ENCODE measurements at regions not wholly inside any gene's neighbourhood (a gene's known extent, or its start where the extent isn't known, plus 50 kb on each side); places are given as distances from the start of the nearest gene placed in this dataset.

DNA sequence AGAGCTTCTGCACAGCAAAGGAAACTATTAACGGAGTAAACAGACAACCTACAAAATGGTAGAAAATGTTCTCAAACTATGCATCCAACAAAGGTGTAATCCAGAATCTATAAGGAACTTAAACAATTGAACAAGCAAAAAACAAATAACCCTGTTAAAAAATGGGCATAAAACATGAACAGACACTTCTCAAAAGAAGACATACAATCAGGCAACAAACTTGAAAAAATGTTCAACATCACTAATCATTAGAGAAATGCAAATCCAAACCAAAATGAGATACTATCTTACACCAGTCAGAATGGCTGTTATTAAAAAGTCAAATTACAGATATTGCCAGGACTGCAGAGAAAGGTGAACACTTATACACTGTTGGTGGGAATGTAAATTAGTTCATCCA, 309.6 kb upstream of the KLF3 start:
- TF ChIP-seq, protein P1, sequence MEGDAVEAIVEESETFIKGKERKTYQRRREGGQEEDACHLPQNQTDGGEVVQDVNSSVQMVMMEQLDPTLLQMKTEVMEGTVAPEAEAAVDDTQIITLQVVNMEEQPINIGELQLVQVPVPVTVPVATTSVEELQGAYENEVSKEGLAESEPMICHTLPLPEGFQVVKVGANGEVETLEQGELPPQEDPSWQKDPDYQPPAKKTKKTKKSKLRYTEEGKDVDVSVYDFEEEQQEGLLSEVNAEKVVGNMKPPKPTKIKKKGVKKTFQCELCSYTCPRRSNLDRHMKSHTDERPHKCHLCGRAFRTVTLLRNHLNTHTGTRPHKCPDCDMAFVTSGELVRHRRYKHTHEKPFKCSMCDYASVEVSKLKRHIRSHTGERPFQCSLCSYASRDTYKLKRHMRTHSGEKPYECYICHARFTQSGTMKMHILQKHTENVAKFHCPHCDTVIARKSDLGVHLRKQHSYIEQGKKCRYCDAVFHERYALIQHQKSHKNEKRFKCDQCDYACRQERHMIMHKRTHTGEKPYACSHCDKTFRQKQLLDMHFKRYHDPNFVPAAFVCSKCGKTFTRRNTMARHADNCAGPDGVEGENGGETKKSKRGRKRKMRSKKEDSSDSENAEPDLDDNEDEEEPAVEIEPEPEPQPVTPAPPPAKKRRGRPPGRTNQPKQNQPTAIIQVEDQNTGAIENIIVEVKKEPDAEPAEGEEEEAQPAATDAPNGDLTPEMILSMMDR (IDR thresholded peaks at IDR 0.05): no peak
- ATAC-seq (ENCODE audit: low FRiP score): no peak

DNA sequence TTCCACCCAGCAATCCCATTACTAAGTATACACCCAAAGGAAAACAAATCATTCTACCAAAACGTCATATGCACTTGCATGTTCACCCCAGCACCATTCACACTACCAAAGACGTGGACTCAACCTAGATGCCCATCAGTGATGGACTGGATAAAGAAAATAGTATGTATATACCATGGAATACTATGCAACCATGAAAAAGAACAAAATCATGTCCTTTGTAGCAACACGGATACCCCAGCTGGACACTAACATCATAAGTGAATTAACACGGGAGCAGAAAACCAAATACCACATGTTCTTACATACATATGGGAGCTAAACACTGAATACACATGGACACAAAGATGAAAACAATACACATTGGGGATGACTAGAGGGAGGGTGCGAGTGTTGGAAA, 309.1 kb upstream of the KLF3 start:
- TF ChIP-seq, protein P1 (IDR thresholded peaks at IDR 0.05): no peak
- DNase-seq (ENCODE audit: low spot score): no peak
- ATAC-seq (ENCODE audit: low FRiP score): no peak

More for the DNA sequence above, 309.6 kb upstream of the KLF3 start:
- no peak for DNase-seq (ENCODE audit: low spot score)

DNA sequence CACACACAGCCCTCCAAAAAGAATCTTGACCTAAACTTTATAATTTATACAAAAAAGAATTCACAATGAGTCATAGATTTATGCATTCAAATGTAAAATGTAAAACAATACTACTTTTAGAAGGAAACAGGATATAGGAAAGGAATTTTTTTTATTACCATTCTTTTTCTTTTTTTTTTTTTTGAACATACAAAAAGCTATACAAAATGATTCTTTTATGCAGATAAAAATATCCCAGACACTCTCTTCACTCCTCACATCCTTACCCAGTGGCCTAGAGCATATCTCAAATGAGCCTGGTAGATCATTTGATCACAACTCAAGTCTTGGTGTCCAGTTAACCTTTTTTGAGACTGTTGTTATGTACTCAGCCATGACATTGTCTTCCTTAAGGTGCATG, 307.3 kb upstream of the KLF3 start:
- no peak for ATAC-seq (ENCODE audit: low FRiP score)
- TF ChIP-seq, protein P1 (IDR thresholded peaks at IDR 0.05): no peak
- no peak for DNase-seq (ENCODE audit: low spot score)

DNA sequence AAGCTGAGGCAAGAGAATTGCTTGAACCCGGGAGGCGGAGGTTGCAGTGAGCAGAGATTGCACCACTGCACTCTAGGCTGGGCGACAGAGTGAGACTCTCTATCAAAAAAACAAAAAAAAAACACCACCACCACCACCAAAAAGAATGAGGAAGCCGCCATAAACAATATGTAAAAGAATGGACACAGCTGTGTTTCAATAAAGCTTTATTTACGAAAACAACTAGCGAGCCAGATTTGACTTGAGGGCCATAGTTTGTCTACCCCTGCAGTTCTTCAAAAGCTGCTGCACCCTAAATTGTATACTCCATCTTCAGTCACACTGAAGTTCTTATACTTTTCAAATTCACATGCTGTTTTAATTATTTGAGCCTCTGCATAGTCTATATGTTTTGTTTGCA, 306.5 kb upstream of the KLF3 start:
- no peak for ATAC-seq (ENCODE audit: low FRiP score)
- TF ChIP-seq, protein P1 (IDR thresholded peaks at IDR 0.05): no peak
- no peak for DNase-seq (ENCODE audit: low spot score)

DNA sequence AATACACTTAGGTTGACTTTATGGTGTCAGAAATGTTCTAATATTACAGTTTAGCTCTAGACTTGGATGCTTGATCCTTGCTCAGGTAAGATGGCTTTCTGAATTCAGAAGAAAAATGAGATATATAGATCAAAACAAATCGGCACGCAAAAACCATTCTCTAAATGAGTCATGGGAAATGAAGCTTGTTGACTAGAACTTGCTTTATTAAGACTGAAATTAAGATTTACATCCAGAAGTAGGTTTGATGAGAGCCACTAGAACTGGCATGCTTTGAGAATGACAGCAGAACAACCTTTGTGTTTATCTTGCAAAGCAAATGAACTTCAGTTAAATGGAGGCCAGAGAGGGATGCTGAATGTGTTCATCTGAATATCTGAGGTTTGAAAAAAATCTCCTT, 304.9 kb upstream of the KLF3 start:
- DNase-seq (ENCODE audit: low spot score) (no peak), ATAC-seq (ENCODE audit: low FRiP score) (no peak)
- TF ChIP-seq, protein P1 (IDR thresholded peaks at IDR 0.05): no peak

DNA sequence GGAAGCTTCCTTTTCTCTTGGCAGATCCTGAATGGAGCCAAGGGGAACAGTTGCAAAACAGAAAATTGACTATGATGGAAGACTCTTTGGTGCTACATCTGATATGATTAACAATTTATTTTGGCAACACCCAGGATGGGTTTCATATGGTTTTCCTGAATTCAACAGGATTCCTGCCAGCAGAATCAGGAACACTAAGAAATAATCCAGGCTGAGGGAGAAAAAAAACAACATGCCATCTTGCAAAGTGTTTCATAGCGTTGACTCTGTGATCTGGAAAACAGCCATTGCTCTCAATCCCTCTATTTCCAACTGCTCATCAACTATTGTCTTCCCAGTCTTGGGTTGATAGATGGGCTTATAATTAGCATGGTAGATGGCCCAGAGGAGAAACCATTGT, 303.8 kb upstream of the KLF3 start:
- TF ChIP-seq, protein P1 (IDR thresholded peaks at IDR 0.05): no peak
- no peak for ATAC-seq (ENCODE audit: low FRiP score)
- DNase-seq (ENCODE audit: low spot score): no peak

DNA sequence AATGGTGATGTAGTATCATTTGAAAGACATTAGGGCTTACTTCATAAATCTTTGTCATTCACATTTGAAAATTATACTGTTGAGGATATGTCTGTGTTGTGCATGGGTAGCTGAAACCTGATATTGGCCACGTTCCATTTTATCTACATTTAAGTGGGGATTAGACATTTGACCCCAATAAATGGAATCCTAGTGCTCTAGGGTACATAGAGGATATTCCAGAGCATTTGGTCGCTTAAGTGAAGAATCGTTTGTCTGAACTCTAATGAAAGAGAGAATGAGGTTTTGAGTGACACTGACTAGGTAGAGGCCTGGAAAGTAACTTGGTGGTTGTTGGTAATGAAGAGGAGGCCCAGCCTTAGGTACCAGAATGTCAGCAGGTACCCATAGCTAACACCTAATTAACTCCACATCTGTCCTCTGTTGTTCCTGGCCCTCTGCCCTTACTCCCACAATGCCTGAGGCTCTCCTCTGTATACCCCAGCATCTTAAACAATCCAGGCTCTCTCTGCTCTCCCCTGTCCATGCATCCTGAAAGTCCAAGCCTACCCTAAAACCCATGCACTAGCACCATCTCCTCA, 299.5 kb upstream of the KLF3 start:
- TF ChIP-seq, protein P1 (IDR thresholded peaks at IDR 0.05): no peak
- no peak for DNase-seq (ENCODE audit: low spot score)
- ATAC-seq (ENCODE audit: low FRiP score): no peak
